ENCODE measurements at regions not wholly inside any gene's neighbourhood (a gene's known extent, or its start where the extent isn't known, plus 50 kb on each side); places are given as distances from the start of the nearest gene placed in this dataset.
"Not testable (repeated sequence)": the region's sequence is repeated elsewhere in the genome, so short reads cannot be mapped to it uniquely, and the experiment has no call there.

DNA sequence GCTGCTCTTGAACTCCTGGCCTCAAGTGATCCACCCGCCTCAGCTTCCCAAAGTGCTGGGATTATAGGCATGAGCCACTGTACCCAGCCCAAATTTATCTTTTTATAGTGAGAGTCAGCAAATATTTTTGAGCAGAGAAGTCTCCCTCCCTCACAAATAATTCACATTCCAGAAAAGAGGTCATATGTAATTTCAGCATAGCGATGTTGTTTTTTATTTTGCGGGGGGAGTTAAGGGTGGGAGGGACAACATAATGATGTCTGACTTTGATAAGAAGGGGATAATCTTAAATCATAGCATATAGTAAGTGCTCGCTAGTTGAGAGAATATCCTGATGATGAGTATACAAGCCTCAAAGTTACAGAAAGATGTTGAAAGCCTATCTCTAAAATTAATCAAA lies 1090.2 kb upstream of the ACVR2A start:
- no peak for FAIRE-seq

DNA sequence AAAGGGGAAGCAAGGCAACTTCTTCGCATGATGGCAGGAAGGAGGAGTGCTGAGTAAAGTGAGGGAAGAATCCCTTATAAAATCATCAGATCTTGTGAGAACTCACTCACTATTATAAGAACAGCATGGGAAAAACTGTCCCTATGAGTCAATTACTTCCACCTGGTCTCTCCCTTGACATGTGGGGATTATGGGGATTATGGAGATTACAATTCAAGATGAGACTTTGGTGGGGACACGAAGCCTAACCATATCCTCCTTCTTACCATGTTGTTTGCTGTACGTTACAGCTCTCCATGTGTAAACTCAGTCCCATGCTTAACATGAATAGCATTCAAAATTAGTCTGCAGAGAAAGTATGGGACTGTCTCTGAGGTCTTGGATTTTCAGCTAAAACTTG lies 1096.8 kb upstream of the ACVR2A start:
- no peak for FAIRE-seq

DNA sequence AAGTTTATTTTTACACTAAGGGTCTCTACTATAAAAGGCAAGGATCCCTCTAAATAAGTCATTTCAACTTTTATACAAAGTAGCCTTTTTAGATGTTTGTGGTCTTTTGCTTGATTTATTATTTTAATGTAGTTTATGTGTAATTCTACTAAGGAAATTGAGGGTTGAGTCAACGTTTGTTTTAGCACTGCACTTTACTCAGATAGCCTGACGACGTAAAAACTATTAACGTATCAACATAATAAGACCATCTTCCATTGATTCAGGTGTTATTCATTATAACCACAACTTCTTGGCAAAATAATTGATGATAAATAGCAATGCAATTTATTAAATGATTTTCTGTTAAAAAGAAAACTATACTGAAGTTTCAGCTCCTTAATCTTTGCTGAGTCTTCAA lies 1103.6 kb upstream of the ACVR2A start:
- FAIRE-seq, result no peak

DNA sequence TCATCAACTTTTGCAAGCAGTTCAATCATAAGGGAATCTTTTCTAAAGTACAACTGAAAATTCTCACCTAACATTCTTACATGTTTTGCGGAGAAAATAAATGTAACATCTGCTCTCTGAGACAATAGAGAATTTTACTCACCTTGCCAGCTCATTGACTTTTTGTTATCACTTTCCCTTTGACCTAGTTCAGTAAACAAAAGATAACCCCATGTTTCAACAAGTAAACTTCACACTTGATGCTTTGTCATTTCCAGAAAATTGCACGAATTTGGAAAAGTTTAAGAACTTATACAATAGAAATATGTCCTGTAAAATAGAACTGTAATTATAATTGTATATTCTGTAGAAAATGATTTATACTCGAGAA lies 1110.0 kb upstream of the ACVR2A start:
- FAIRE-seq, result no peak

DNA sequence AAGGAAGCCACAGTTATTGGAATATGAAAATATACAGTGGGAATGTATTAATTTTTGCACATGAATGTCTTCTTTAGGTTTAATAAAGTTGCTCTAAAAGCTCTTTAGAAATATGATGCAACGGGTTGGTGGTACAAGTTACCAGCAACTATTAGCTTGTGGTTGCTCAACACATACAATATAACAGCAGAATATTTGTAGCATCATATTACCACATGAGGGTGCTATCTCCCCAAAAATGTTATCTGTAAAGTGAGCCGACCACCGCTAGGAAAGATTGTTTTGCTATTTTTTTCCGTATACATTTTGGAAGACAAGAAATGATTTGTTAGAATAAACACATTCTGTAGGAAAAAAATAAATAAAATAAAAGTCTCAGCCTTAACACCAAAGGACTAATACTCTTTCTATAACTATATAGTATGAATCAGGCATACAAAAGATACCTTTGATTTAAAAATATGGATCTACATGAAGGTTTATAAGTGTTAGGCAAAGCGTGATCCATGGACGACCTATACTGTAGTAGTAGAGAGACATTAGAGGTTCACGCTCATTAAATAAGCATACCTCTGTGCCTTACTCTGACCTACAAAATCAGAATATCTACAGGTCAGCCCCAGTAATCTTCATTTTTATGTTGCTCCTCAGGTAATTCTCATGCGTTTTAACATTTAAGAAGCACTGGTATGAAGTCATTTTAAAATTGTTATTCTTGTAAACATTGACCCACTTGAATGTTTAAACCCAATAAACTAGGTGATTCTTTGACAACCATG lies 1110.6 kb upstream of the ACVR2A start:
- FAIRE-seq, result no peak

DNA sequence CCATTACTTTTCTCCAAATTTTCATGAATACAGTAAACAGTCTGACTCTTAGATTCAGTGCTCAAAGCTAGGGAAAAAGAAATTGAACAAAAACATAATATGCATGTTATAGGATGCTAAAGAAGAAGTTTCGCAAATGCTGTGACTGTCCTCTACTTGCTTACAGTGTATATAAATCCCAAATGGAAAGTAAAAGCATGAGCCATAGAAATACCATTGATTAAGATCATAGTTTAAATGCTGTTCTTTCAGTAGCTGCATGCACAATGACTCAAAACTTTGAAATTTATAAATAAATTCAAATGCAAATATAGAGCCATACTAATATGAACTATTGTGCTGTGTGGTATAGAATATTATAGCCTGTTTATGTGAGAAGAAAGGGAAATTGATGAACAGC lies 1113.9 kb upstream of the ACVR2A start:
- FAIRE-seq, result no peak

DNA sequence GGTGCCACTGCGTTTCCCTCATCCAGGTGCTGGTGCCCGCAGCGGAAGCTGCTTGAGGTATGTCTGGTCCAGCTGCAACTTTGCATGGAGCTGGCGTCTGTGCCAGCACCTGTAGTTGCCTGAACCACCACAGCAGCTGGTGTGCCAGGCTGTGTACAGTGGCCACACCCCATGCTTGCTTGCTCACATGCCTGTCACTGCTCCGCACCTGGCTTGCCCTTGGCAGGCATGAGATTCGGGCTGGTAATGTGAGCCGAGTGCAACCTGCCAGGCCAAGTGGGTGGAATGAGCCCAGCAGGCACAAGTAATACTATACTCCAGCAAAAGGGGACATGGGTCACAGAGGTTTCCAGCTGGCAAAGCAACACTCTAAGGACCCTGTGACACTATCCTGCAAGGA lies 1123.3 kb upstream of the ACVR2A start:
- no peak for FAIRE-seq

DNA sequence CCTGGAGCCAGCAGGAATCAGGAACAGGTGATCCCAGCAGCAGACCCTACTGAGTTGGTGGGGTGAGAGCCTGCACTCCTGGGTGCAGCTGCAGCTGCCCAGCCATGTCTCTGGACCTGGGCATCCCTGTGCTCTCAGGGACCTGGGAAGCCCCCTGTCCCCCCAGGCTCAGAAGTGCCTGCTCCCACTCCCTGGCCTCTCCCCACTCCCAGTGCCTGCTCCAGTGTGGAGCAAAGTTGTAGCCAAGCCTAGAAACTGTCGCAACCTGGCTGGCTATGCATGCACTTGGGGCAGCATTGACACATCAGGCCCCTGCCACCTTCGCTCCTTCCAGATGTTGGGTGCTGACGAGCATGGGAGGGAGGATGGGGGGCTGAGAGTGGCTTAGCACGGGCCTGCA lies 1124.7 kb upstream of the ACVR2A start:
- FAIRE-seq, result no peak

DNA sequence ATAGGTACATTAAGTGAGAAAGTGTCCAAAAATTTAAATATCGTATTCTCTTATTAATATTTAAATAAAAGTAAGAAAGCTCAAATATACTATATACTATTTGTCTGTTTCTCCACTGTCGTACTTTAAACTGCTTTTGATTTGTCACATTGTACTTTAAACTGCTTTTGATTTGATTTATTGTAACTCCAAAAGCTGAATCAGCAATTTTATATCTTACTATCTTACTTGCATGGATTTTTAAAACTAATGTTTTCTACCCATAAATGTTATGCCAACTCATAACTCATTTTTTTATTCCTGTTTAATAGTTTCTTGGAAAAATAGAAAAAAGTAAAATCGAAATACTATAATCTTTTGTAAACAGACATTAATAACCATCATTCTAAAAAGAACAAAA lies 1128.2 kb upstream of the ACVR2A start:
- FAIRE-seq, result no peak

DNA sequence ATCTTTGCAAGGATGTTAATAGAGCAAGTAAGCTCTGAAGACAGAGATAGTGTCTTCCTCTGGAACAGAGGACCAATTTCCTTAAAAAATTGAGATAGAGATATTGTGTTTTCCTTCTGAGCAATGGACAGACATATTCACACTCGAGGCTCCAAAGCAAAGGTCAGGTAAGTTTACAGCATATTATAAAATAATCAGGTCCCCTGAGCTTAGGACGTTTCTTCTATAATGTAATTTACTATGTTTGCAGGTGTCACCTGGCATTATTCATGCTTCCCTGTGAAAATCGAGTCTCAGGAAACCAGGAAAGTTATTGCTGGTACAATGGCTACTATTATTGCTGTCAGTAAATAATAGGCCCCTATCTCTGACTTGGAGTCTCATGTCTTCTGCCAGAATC lies 1135.8 kb upstream of the ACVR2A start:
- no peak for FAIRE-seq

DNA sequence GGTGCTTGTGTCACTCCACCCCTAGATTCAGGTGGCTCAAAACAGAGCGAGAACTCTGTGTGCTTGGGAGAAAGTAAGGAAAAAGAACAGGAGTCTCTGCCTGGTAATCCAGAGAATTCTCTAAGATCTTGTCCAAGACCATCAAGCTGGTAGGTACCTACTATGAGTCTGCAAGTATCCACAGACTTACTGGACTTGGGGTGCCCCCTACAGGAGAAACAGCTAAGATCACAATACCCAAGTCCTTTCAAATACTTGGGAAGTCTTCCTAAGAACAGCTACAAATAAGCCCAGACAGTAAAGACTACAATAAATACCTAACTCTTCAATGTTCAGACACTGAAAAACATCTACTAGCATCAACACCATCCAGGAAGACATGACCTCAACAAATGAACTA lies 1143.6 kb upstream of the ACVR2A start:
- FAIRE-seq, result no peak

DNA sequence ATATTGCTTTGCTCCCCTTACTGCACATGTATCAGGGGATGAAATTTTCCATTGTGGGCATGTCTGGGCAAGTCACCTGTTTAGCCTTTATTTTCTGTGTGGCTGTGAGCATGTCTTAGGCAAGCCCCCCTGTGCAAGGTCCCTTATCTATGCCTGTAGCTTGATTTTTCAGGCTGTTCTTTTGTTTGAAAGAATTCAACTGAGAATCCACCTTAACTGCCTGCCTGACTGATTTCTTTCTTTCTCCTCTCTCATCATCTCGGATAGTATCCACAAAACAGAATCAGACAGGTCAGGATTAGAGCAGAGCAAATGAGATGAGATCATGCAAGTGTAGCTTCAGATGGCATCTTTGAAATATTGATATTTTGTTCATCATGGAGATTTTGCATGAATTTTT lies 1147.5 kb upstream of the ACVR2A start:
- FAIRE-seq, result no peak

DNA sequence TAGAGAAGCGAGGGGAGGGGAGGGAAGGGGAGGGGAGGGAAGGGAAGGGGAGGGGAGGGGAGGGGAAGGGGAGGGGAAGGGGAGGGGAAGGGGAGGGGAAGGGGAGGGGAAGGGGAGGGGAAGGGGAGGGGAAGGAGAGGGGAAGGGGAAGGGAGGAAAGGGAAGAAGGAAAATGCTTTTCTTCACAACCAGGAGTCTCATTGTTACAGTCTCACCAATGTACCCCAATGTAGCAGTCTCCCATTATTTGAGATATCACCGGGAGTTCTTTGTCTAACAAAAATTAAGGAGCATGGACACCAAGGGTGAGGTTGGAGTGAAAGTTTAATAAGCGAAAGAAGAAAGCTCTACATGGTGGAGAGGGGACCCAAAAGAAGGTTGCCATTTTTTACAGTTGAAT lies 1148.0 kb upstream of the ACVR2A start:
- FAIRE-seq, result not testable (repeated sequence)

DNA sequence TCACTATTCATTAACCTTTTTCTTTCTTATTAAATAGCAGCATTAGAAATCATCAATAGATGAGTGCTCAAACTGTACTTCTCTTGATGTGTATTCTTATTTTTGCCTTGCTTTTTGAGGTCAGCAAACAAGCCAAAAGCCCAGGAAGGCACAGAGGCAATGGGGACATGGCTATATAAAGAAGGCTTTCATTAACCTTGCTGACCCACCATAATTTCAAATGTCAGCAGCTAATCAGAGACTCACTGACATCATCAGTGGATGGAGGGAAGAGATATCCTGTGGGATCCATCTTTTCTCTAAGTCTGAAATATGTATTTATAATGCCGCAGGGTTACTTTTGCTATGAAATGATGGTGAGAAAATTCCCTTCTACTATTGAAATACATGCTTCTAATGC lies 1162.8 kb upstream of the ACVR2A start:
- no peak for FAIRE-seq

DNA sequence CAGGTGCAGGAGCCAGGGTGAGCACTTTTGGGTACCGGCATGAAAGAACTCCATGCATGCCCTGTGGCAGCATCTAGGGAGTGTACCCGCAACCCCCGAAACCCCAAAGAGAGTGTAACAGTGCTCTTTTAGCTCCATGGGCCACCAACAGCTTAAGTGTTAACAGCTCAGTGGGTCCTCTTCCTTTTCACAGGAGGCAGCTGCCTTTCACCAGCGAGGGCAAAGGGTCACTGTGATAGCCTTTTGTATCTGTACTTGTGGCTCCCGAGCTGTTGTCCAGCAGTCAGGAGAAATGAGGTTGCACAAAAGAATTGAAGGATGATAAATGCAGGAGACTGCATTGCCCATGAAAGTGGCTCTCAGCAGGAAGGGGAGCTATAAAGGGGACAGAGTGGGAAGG lies 1166.3 kb upstream of the ACVR2A start:
- FAIRE-seq, result no peak

DNA sequence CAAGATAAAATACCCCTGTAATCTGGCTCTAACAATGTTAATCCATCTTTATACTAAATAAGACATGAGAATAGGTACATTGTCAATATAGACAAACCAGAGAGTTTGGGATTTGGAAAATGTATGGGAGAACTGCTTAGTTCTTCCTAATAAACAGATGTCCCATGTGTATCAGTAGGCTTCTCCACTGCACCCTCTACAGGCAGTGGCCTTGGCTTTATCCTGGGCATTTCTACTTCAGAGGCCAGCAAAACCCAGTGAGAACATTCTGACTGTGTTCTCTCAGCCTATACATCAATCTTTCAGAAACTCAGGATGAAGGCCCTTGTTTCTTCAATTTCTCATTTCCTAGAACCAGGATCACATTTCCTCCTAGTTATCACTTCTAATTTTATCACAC lies 1167.5 kb upstream of the ACVR2A start:
- no peak for FAIRE-seq

DNA sequence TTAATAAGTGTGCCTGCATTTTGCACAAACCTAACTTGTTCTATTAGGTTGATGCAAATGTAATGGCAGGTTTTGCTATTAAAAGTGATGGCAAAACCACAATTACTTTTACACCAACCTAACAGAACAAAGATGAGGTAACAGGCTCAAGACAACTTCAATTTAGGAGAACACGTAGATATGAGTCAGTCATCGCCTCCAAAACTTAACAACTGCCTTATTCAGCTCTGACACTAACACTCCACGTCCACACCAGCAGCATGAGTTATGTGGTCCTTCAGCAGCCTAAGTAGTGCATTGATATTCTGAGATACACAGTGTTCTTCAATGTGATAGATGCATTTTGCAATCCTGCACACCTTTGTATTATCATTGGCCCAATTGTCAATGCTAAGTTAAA lies 1175.1 kb upstream of the ACVR2A start:
- FAIRE-seq, result no peak

DNA sequence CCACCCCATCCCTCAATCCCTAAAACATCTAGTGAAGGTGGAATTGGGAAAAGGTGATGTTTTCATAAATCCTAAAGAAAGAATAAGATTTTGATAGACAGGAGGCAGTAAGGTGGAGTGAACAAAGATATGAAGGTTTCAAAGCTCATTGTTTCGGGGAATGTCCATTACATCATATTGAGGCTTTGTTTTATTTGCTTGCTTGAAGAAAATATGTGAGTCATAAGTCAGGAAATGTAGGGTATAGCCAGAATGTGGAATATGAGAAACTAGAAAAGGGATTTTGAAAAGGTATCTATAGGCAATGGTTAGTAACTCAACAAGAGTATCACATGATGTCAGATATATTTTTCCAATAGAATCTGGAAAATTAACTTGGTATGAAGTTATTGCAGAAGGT lies 1178.5 kb upstream of the ACVR2A start:
- FAIRE-seq, result no peak

DNA sequence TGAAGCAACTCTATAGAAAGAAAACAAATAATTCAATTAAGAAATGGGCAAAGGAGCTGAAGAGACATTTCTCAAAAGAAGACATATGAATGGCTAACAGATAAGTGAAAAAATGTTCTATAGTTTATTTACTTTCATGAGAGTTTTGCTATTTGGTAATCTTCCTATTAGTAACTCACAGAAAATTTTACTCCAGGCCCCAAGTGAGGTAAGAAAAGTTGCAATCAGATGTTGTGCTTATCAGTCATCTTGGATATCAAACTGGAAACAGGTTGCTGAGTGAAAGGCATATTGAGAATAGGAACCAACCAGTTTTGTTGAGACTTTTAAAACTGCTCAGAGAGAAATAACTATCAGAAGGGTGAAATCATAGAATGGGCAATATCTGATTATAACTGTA lies 1179.0 kb upstream of the ACVR2A start:
- no peak for FAIRE-seq

DNA sequence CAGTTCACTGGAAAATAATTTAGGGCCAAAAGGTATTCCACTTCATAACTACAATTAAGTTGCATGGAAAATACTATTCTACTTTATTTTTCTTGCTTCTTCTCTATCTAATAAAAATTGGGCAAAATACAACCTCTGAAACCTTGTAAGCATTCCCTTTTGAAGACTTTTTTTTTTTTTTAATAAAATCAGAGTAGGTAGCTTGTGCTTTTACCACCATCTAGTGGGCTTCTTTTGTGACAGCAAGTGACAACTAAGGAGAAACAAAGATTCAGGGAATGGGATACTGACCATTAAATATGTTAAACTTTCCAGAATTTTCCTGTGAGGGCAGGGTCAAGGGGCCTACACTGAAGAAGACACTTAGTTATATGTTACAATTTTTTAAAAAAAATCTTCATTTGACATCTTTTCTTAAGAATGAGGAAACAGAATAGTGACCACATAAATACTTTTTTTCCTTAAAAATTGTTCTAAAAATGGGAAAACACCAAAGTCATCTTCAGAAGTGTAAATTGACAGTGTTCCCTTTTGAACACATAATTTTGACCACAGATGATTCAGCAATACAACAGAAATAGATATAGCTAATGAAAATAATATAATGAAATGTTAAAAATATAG lies 1183.2 kb upstream of the ACVR2A start:
- FAIRE-seq, result no peak

DNA sequence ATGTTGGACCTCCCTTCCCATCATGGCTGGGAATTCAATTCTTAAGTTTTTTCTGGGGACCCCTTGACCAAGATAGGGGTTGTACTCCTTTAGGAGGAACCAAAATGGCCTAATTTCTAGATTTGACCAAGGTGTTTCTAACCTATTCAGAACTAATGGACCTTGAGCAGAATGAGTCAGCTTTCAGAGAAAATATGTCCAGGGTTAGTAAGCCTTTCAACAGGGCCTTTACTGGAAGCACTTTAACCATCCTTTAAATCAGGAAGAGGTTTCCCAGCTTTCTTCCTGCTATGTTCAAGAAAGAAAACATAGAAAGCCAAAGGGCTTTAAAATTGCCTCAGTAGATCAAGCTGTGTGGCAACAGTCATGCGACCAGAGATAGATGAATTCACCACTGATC lies 1184.9 kb upstream of the ACVR2A start:
- FAIRE-seq, result no peak

DNA sequence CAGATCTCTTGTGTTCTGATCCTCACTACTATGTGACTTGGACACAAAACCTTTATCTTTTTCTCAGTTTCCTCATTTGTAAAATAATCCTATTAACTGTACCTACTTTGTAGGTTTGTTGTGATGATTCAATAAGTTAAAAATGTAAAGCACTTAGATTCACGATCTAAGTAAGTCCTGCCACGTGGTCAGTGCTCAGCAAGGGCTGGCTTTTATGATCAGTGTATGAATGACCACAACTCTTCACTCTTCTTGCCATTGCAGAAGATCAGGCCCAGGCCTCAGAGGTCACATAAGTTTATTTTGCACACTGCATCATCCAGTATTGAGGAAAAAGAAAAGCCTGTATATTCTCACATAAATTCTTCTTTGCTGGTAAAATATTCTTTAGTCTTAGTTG lies 1192.5 kb upstream of the ACVR2A start:
- FAIRE-seq, result no peak

DNA sequence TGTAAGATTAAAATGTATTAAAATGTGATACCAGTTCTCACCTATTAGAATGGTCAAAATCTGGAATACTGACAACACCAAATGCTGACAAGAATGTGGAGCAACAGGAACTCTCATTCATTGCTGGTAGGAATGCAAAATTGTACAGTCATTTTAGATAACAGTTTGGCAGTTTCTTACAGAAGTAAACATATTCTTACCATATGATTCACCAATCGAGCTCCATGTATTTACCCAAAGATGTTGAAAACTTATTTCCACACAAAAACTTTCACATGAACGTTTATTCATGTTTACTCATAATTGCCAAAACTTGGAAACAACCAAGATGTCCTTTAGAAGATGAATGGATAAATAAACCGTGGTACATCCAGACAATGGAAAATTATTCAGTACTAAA lies 1193.5 kb upstream of the ACVR2A start:
- FAIRE-seq, result no peak

DNA sequence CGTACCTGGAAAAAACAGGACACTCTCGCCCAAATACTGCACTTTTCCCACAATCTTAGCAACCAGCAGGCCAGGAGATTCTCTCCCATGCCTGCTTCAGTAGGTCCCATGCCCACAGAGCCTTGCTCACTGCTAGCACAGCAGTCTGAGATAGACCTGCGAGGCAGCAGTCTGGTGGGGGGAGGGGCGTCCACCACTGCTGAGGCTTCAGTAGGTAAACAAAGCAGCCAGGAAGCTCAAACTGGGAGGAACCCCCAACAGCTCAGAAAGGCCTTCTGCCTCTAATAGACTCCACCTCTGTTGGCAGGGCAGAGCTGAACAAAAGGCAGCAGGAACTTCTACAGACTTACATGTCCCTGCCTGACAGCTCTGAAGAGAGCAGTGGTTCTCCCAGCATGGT lies 1202.8 kb upstream of the ACVR2A start:
- no peak for FAIRE-seq

Data from colon (tissue), 2 donors.